ENCODE measurements at regions not wholly inside any gene's neighbourhood (a gene's known extent, or its start where the extent isn't known, plus 50 kb on each side); places are given as distances from the start of the nearest gene placed in this dataset.
"Not testable (repeated sequence)": the region's sequence is repeated elsewhere in the genome, so short reads cannot be mapped to it uniquely, and the experiment has no call there.

- intact Hi-C loops (cut with micrococcal nuclease), result loop anchor here (1.0 to 10.0 kb wide), 2 partner anchors 126 to 833 kb away; partner anchors contain the start of gene KCNJ1
- CTCF ChIA-PET, result interaction anchor here (0.7 to 2.7 kb wide), 24 partner anchors 9 to 826 kb away, joined by 3 to 97 read pairs (median 4); no protein-coding TSS in a partner anchor
- H3K27ac Mint-ChIP-seq; H3K4me1 Mint-ChIP-seq (ENCODE audit: low read depth); H3K27me3 Mint-ChIP-seq; H3K36me3 Mint-ChIP-seq (ENCODE audit: low read depth); H3K9me3 Mint-ChIP-seq; POLR2A ChIA-PET; H3K4me3 Mint-ChIP-seq: not testable (repeated sequence)
- DNase-seq (peak; percentile 78), ATAC-seq (peak; percentile 86)
- peak; percentile 91 for TF ChIP-seq CTCF (IDR thresholded peaks at IDR 0.05)
Observed at GRCh38 chr11:128031538-128032134, 555.7 kb downstream of the ETS1 start.

- Mint-ChIP-seq H3K4me1 (ENCODE audit: low read depth) (peaks cover 8% of the 10 kb centered on the region), H3K27ac (no peak overlapping the region), H3K36me3 (ENCODE audit: low read depth) (no peaks in the 10 kb centered on the region), H3K27me3 (no peaks in the 10 kb centered on the region), H3K9me3 (no peaks in the 10 kb centered on the region), H3K4me3 (no peak overlapping the region)
- TF ChIP-seq CTCF (IDR thresholded peaks at IDR 0.05), result no peak
- DNase-seq, result no peak
- intact Hi-C loops (cut with micrococcal nuclease), result no loop called here
- no peak for ATAC-seq
- ChIA-PET CTCF (interaction anchor here (0.9 to 2.7 kb wide), 7 partner anchors 10 to 757 kb away, joined by 3 to 42 read pairs (median 3); no protein-coding TSS in a partner anchor), POLR2A (interaction anchor here (0.7 to 1.1 kb wide), 2 partner anchors 10 to 128 kb away, joined by 3 read pairs; no protein-coding TSS in a partner anchor)
Observed at GRCh38 chr11:128029219-128029722, 558.1 kb downstream of the ETS1 start.

- H3K36me3 Mint-ChIP-seq (ENCODE audit: low read depth), result no peaks in the 10 kb centered on the region
- H3K27me3 Mint-ChIP-seq, result no peaks in the 10 kb centered on the region
- H3K4me1 Mint-ChIP-seq (ENCODE audit: low read depth), result peaks cover 6% of the 10 kb centered on the region
- DNase-seq, result no peak
- intact Hi-C loops (cut with micrococcal nuclease), result no loop called here
- H3K9me3 Mint-ChIP-seq, result no peaks in the 10 kb centered on the region
- TF ChIP-seq CTCF (IDR thresholded peaks at IDR 0.05), result no peak
- ATAC-seq, result no peak
- no peak overlapping the region for H3K27ac Mint-ChIP-seq
- no peak overlapping the region for H3K4me3 Mint-ChIP-seq
- ChIA-PET CTCF (interaction anchor here (1.1 to 1.6 kb wide), 2 partner anchors 131 to 183 kb away, joined by 4 to 8 read pairs; no protein-coding TSS in a partner anchor), POLR2A (no interaction called here)
Observed at GRCh38 chr11:128026596-128026995, 560.8 kb downstream of the ETS1 start.

GRCh38 chr11:128022761-128023160 is 564.6 kb downstream of the ETS1 start:
- no peak for TF ChIP-seq CTCF (IDR thresholded peaks at IDR 0.05)
- no peaks in the 10 kb centered on the region for H3K36me3 Mint-ChIP-seq (ENCODE audit: low read depth)
- DNase-seq, result no peak
- CTCF ChIA-PET, result interaction anchor here (0.8 to 1.7 kb wide), 5 partner anchors 7 to 179 kb away, joined by 3 to 7 read pairs (median 3); no protein-coding TSS in a partner anchor
- H3K9me3 Mint-ChIP-seq, result no peaks in the 10 kb centered on the region
- intact Hi-C loops (cut with micrococcal nuclease), result no loop called here
- POLR2A ChIA-PET, result no interaction called here
- no peaks in the 10 kb centered on the region for H3K27me3 Mint-ChIP-seq
- no peak overlapping the region for H3K27ac Mint-ChIP-seq
- no peak overlapping the region for H3K4me3 Mint-ChIP-seq
- H3K4me1 Mint-ChIP-seq (ENCODE audit: low read depth), result peaks cover 4% of the 10 kb centered on the region
- ATAC-seq, result no peak

- Mint-ChIP-seq H3K9me3 (no peaks in the 10 kb centered on the region), H3K36me3 (ENCODE audit: low read depth) (no peaks in the 10 kb centered on the region), H3K27ac (no peak overlapping the region), H3K4me1 (ENCODE audit: low read depth) (peaks cover 4% of the 10 kb centered on the region), H3K4me3 (no peak overlapping the region), H3K27me3 (no peaks in the 10 kb centered on the region)
- CTCF ChIA-PET, result interaction anchor here (0.6 to 1.7 kb wide), 7 partner anchors 8 to 178 kb away, joined by 3 to 7 read pairs (median 3); no protein-coding TSS in a partner anchor
- POLR2A ChIA-PET, result no interaction called here
- ATAC-seq (peak; percentile 94), DNase-seq (peak; percentile 5)
- intact Hi-C loops (cut with micrococcal nuclease), result no loop called here
- TF ChIP-seq CTCF (IDR thresholded peaks at IDR 0.05), result no peak
Observed at GRCh38 chr11:128022007-128022368, 565.4 kb downstream of the ETS1 start.
